ENCODE measurements at regions not wholly inside any gene's neighbourhood (a gene's known extent, or its start where the extent isn't known, plus 50 kb on each side); places are given as distances from the start of the nearest gene placed in this dataset.

- no peak for TF ChIP-seq CTCF (IDR thresholded peaks at IDR 0.05)
- TF ChIP-seq POLR2A (IDR thresholded peaks at IDR 0.05): no peak
Measured at GRCh38 chr22:22355096-22355834, 110.7 kb downstream of the VPREB1 start.

Measured in ovary (tissue), 3 donors.